Trophoblast cell (in vitro differentiated cells and primary cell): ENCODE measurements at regions not wholly inside any gene's neighbourhood (a gene's known extent, or its start where the extent isn't known, plus 50 kb on each side); places are given as distances from the start of the nearest gene placed in this dataset.

Source experiments
- DNase-seq, 2 donors: peaks; one replicate each; pipeline ENCODE4 v3.0.0-alpha.2; 2016
- H2AFZ ChIP-seq: 2 replicates; pipeline ENCODE4 v1.6.1; 2013; ENCODE audit warnings: low read length, moderate library complexity, mild to moderate bottlenecking; ENCODE audit not compliant: insufficient read depth, poor library complexity
- H2AK5ac ChIP-seq: 2 replicates; pipeline ENCODE4 v1.6.1; 2013; ENCODE audit warnings: mild to moderate bottlenecking, low read length
- H2BK120ac ChIP-seq: 2 replicates; pipeline ENCODE4 v1.6.1; 2013; ENCODE audit warnings: low read length, mild to moderate bottlenecking, moderate library complexity; ENCODE audit not compliant: insufficient read depth, poor library complexity
- H2BK12ac ChIP-seq: 2 replicates; pipeline ENCODE4 v1.6.1; 2013; ENCODE audit warnings: mild to moderate bottlenecking, low read length, moderate library complexity
- H2BK5ac ChIP-seq: 2 replicates; pipeline ENCODE4 v1.6.1; 2013; ENCODE audit warnings: low read length, low read depth, moderate library complexity, mild to moderate bottlenecking; ENCODE audit not compliant: poor library complexity
- H3K14ac ChIP-seq: 2 replicates; pipeline ENCODE4 v1.6.1; 2013; ENCODE audit warnings: mild to moderate bottlenecking, low read length
- H3K18ac ChIP-seq: 2 replicates; pipeline ENCODE4 v1.6.1; 2013; ENCODE audit warnings: mild to moderate bottlenecking, low read length
- H3K23ac ChIP-seq: 2 replicates; pipeline ENCODE4 v1.6.1; 2013; ENCODE audit warnings: low read length
- H3K27ac ChIP-seq: 2 replicates; pipeline ENCODE4 v1.5.1; 2013; ENCODE audit warnings: low read depth, mild to moderate bottlenecking, inconsistent platforms, low read length, moderate library complexity
- H3K27me3 ChIP-seq: 2 replicates; pipeline ENCODE4 v1.6.1; 2013; ENCODE audit warnings: inconsistent platforms, mild to moderate bottlenecking, low read length, moderate library complexity; ENCODE audit not compliant: insufficient read depth
- H3K36me3 ChIP-seq, 2 experiments: 1 replicate in 1 of 2; 2 replicates in 1 of 2; pipeline ENCODE4 v1.6.1; 2013; ENCODE audit warnings: low read length in 2 of 2, mild to moderate bottlenecking in 2 of 2, moderate library complexity in 1 of 2; ENCODE audit not compliant: insufficient read depth in 2 of 2, control insufficient read depth in 1 of 2
- H3K4ac ChIP-seq: 2 replicates; pipeline ENCODE4 v1.6.1; 2013; ENCODE audit warnings: low read depth, mild to moderate bottlenecking, low read length, moderate library complexity
- H3K4me1 ChIP-seq, 2 experiments: 1 replicate in 1 of 2; 2 replicates in 1 of 2; pipeline ENCODE4 v1.6.1; 2013; ENCODE audit warnings: low read length in 2 of 2, mild to moderate bottlenecking in 2 of 2, moderate library complexity in 1 of 2; ENCODE audit not compliant: insufficient read depth in 2 of 2, control insufficient read depth in 1 of 2
- H3K4me2 ChIP-seq: 2 replicates; pipeline ENCODE4 v1.6.1; 2013; ENCODE audit warnings: inconsistent platforms, mild to moderate bottlenecking, low read length, moderate library complexity
- H3K4me3 ChIP-seq: 2 replicates; pipeline ENCODE4 v1.5.1; 2013; ENCODE audit warnings: mild to moderate bottlenecking, low read depth, low read length, inconsistent platforms
- H3K79me1 ChIP-seq: one replicate; pipeline ENCODE4 v1.6.1; 2013; ENCODE audit warnings: low read length
- H3K79me2 ChIP-seq: 2 replicates; pipeline ENCODE4 v1.6.1; 2013; ENCODE audit warnings: low read length, mild to moderate bottlenecking; ENCODE audit not compliant: control insufficient read depth, insufficient read depth, poor library complexity
- H3K9ac ChIP-seq: 2 replicates; pipeline ENCODE4 v1.6.1; 2013; ENCODE audit warnings: mild to moderate bottlenecking, low read length
- H3K9me3 ChIP-seq: 2 replicates; pipeline ENCODE4 v1.6.1; 2013; ENCODE audit warnings: low read depth, mild to moderate bottlenecking, control low read depth, inconsistent platforms, low read length; ENCODE audit not compliant: insufficient read depth
- H4K12ac ChIP-seq: 2 replicates; pipeline ENCODE4 v1.6.1; 2013; ENCODE audit warnings: low read depth, mild to moderate bottlenecking, low read length, moderate library complexity
- H4K8ac ChIP-seq: 2 replicates; pipeline ENCODE4 v1.6.1; 2013; ENCODE audit warnings: low read depth, mild to moderate bottlenecking, low read length, moderate library complexity
- H4K91ac ChIP-seq: one replicate; pipeline ENCODE4 v1.6.1; 2013; ENCODE audit warnings: low read depth, mild to moderate bottlenecking, low read length, moderate library complexity
- WGBS: extraction: QIAGEN DNeasy Blood & Tissue Kit; methylation state at CpG from one replicate; pipeline ENCODE4 v1.1.7; 2013; ENCODE audit warnings: missing lambda C conversion rate; ENCODE audit not compliant: insufficient read length, insufficient coverage; ENCODE audit errors: extremely low coverage; 5-methylcytosine and 5-hydroxymethylcytosine counted together

DNA sequence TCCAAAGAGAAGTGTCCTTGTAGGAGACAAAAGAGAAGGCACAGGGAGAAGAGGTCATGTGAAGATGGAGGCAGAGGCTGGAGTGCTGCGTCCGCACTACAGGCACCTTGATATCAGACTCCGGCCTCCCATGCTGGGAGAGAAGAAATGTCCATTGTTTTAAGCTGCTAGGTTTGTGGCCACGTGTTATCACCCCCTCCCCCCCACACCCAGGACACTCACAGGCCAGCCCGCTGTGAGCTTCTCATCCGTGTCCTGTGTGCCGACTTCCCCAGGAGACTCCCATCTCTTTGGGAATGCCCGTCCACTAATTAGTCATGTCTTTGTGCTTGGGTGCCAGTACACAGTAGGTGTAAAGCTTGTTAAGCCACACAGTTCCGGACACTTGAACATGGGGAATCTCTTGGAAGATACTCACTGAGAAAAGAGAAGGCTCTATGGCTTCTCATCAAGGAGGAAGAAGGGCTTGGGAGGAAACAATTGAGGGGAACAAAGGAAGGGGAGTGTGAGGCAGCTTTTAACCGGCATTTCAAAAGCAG is 1234.7 kb downstream of the TBC1D22A start:
- H3K14ac ChIP-seq, result no peak overlapping the region
- no CpG with 5 or more reads among the region's 10 CpGs for WGBS
- no peaks in the 10 kb centered on the region for H3K36me3 ChIP-seq
- no peaks in the 10 kb centered on the region for H3K27me3 ChIP-seq
- H2AK5ac ChIP-seq, result no peak overlapping the region
- H4K8ac ChIP-seq, result no peak overlapping the region
- no peak overlapping the region for H3K4me3 ChIP-seq
- H3K4ac ChIP-seq, result no peak overlapping the region
- no peak overlapping the region for H4K91ac ChIP-seq
- no peak overlapping the region for H3K23ac ChIP-seq
- no peak overlapping the region for H3K4me2 ChIP-seq
- H3K79me2 ChIP-seq, result no peaks in the 10 kb centered on the region
- H3K4me1 ChIP-seq, result no peaks in the 10 kb centered on the region
- no peak overlapping the region for H3K27ac ChIP-seq
- H3K18ac ChIP-seq, result no peak overlapping the region
- H3K9ac ChIP-seq, result no peak overlapping the region
- H2AFZ ChIP-seq, result no peak overlapping the region
- H2BK12ac ChIP-seq, result no peak overlapping the region
- H3K9me3 ChIP-seq, result peaks cover 21% of the 10 kb centered on the region
- H4K12ac ChIP-seq, result no peak overlapping the region
- no peaks in the 10 kb centered on the region for H3K79me1 ChIP-seq
- no peak overlapping the region for H2BK5ac ChIP-seq
- no peak for DNase-seq
- no peak overlapping the region for H2BK120ac ChIP-seq

DNA sequence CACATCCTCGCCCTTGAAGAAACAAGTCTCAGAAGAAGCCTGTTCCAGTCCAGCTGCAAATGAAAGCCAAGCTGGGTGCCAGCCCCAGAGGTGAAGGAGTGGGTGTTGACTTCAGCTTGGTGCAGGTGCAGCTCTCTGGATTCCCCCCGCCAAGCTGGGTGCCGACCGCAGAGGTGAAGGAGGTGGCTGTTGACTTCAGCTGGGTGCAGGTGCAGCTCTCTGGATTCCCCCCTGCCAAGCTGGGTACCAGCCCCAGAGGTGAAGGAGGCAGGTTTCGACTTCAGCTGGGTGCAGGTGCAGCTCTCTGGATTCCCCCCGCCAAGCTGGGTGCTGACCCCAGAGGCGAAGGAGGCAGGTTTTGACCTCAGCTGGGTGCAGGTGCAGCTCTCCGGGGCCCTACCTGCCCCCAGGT is 1234.0 kb downstream of the TBC1D22A start:
- no peak overlapping the region for H3K4me2 ChIP-seq
- no peak overlapping the region for H3K27ac ChIP-seq
- no peak overlapping the region for H4K91ac ChIP-seq
- no peak overlapping the region for H3K18ac ChIP-seq
- H2AK5ac ChIP-seq, result no peak overlapping the region
- H3K4me3 ChIP-seq, result no peak overlapping the region
- H3K36me3 ChIP-seq, result no peaks in the 10 kb centered on the region
- H3K4ac ChIP-seq, result no peak overlapping the region
- H3K4me1 ChIP-seq, result no peaks in the 10 kb centered on the region
- H3K27me3 ChIP-seq, result no peaks in the 10 kb centered on the region
- H2BK5ac ChIP-seq, result no peak overlapping the region
- H2BK12ac ChIP-seq, result no peak overlapping the region
- H3K9me3 ChIP-seq, result peaks cover 24% of the 10 kb centered on the region
- no peaks in the 10 kb centered on the region for H3K79me1 ChIP-seq
- no peak overlapping the region for H4K8ac ChIP-seq
- no peak overlapping the region for H3K14ac ChIP-seq
- DNase-seq, result no peak
- H2AFZ ChIP-seq, result no peak overlapping the region
- H4K12ac ChIP-seq, result no peak overlapping the region
- no peak overlapping the region for H3K9ac ChIP-seq
- H2BK120ac ChIP-seq, result no peak overlapping the region
- H3K23ac ChIP-seq, result no peak overlapping the region
- no peaks in the 10 kb centered on the region for H3K79me2 ChIP-seq
- no CpG with 5 or more reads among the region's 8 CpGs for WGBS

DNA sequence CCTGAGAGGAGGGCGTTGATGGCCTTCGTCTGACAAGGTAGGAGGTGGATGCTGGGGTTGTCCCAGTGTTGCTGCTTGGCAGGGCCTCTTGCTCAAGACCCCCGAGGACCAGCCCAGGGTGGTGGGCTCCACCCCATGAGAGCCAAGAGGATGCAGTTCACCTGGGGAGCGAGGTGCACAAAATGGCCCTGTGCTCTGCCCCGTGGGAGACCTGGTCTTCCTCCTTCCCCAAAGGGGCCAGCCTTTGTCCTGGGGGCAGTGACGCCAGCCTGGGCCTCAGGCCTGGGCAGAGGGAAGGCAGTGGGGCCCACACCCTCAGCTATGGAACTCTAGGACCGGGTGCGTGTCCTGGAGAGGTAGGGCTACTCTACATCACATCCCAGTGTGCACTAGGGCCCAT is 1233.3 kb downstream of the TBC1D22A start:
- peaks cover 27% of the 10 kb centered on the region for H3K9me3 ChIP-seq
- no peak overlapping the region for H3K4me2 ChIP-seq
- no CpG with 5 or more reads among the region's 8 CpGs for WGBS
- no peak overlapping the region for H3K4me3 ChIP-seq
- H3K18ac ChIP-seq, result no peak overlapping the region
- H2AK5ac ChIP-seq, result no peak overlapping the region
- H3K4ac ChIP-seq, result no peak overlapping the region
- no peak overlapping the region for H4K91ac ChIP-seq
- no peaks in the 10 kb centered on the region for H3K4me1 ChIP-seq
- H3K9ac ChIP-seq, result no peak overlapping the region
- H2AFZ ChIP-seq, result no peak overlapping the region
- H4K8ac ChIP-seq, result no peak overlapping the region
- no peak overlapping the region for H4K12ac ChIP-seq
- no peak overlapping the region for H3K23ac ChIP-seq
- H3K79me2 ChIP-seq, result no peaks in the 10 kb centered on the region
- no peaks in the 10 kb centered on the region for H3K79me1 ChIP-seq
- H2BK120ac ChIP-seq, result no peak overlapping the region
- no peaks in the 10 kb centered on the region for H3K36me3 ChIP-seq
- no peak overlapping the region for H2BK5ac ChIP-seq
- no peak overlapping the region for H2BK12ac ChIP-seq
- no peak for DNase-seq
- no peak overlapping the region for H3K27ac ChIP-seq
- H3K14ac ChIP-seq, result no peak overlapping the region
- H3K27me3 ChIP-seq, result no peaks in the 10 kb centered on the region

DNA sequence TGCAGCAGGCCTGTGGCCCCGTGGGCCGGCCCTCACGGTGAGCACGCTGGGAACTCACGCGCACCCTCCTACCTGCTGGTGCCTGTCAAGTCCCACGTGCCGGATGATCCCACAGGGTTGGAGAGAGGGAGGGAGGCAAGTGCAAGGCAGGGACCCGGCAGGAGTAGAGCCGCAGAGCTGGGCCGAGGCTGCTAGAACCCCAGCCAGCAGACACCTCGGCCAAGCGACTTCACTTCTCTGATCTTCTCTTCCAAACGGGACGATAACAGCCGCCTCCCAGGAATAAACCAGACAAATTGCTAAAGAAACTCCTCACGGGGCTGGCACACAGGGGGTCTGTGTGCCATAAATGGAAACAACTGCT is 1232.8 kb downstream of the TBC1D22A start:
- no peak overlapping the region for H3K4ac ChIP-seq
- no peak for DNase-seq
- H3K4me2 ChIP-seq, result no peak overlapping the region
- no peak overlapping the region for H3K14ac ChIP-seq
- H3K9me3 ChIP-seq, result peaks cover 27% of the 10 kb centered on the region
- H3K36me3 ChIP-seq, result no peaks in the 10 kb centered on the region
- no peak overlapping the region for H3K4me3 ChIP-seq
- no peak overlapping the region for H2BK120ac ChIP-seq
- no peaks in the 10 kb centered on the region for H3K27me3 ChIP-seq
- H2BK5ac ChIP-seq, result no peak overlapping the region
- H3K23ac ChIP-seq, result no peak overlapping the region
- H3K79me1 ChIP-seq, result no peaks in the 10 kb centered on the region
- H3K9ac ChIP-seq, result no peak overlapping the region
- no peak overlapping the region for H2BK12ac ChIP-seq
- H4K8ac ChIP-seq, result no peak overlapping the region
- H3K27ac ChIP-seq, result no peak overlapping the region
- H4K12ac ChIP-seq, result no peak overlapping the region
- no peak overlapping the region for H2AK5ac ChIP-seq
- no peaks in the 10 kb centered on the region for H3K79me2 ChIP-seq
- H3K18ac ChIP-seq, result no peak overlapping the region
- H4K91ac ChIP-seq, result no peak overlapping the region
- H3K4me1 ChIP-seq, result no peaks in the 10 kb centered on the region
- no CpG with 5 or more reads among the region's 17 CpGs for WGBS
- no peak overlapping the region for H2AFZ ChIP-seq
